HG03280 (cell line): ENCODE measurements at regions not wholly inside any gene's neighbourhood (a gene's known extent, or its start where the extent isn't known, plus 50 kb on each side); places are given as distances from the start of the nearest gene placed in this dataset.

Experiments
- ATAC-seq: cut with Tn5 transposase; IDR thresholded peaks from one replicate; pipeline ENCODE4 v1.9.1; 2021; ENCODE audit warnings: mild to moderate bottlenecking, moderate library complexity; ENCODE audit not compliant: unreplicated experiment

DNA sequence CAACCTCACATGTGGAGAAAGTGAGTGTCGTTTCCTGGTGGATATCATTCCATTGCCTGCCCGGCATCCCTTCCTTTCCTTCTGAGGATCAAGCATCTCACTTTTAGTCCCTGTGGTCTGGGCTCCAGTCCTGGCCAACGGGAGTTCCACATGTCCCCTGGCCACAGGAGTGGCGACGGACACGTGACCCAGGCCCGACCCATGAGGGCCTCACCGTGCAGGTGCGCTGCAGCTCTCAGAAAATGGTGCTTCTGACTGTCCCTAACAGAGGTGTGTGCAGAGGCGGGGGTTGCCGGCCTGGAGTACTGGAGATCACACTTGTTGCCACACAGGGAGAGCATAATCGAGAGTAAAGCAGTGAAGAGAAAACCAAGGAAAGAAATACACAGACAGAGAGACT, 476.9 kb upstream of the FRG1 start:
- ATAC-seq = no peak

DNA sequence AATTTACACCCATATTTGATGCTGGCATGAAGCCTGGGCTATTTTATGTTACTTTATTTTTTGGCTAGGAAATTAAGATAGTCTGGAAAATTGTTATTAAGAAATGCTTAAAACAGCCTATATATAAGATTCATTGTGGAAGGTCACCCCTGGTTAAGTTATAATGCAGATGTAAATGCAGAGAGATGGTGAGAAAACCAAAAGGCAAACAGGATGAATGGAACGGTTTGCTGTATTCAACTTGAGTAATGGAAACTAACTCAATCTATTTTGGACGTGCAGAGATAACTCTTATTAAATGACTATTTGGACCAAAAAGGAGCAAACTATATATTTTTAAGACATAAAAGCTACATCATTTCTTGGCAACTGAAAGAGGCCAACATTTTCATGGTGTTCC, 446.3 kb upstream of the FRG1 start:
- ATAC-seq = no peak

DNA sequence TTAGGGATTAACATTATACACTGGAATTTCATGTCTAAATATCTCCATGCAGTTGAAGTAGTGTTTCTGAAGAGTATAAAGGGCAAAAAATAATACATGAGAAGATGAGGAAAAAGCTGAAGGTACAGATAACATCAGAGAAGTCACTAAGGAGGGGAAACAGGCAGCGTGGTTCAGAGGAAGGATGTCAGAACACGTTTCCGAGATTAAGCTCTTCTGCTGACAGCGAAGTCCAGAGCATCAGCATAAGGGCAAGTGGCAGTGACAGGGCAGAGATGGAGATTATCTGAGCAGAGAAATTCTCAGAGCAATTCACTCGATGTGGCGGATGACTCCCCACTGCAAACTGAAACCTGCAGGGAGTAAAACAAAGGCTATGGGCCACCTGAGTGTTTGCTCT, 443.2 kb upstream of the FRG1 start:
- ATAC-seq = no peak

DNA sequence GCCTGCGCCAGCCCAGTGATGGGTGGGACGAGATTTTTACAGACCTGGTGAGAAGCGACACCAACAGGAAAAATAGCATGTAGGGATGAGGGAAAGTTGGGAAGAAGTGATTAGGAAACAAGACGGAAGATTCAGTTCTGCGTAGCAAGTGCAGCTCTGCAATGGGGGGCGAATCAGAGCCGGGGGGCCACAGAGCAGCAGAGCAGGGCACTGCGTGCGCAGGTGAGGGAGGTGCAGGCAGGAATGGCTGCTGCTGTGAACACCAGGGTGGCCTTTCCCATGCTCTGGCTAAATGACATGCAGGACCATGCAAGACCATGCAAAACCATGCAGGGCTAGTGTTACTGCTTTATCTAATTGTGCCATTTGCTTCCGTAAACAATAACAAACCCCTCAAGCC, 442.7 kb upstream of the FRG1 start:
- ATAC-seq = no peak

DNA sequence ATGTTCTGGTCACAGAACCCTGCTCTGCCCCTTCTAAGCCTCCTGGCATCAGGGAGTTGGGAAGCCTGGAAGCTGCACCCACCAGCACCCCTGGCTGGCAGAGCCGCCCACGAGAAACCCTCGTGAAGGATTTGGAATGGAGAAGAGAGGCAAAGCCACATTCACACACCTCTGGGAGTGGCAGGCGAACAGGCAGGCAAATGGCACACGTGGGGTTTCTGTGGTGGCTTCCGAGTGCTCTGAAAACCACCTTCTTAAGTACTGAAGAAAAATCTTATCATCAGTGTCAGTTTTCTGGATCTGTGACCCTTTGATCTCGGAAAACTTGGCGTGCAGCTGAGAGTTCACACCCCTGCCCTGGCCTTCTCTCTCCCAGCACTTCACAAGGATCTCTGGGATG, 442.2 kb upstream of the FRG1 start:
- ATAC-seq = no peak

DNA sequence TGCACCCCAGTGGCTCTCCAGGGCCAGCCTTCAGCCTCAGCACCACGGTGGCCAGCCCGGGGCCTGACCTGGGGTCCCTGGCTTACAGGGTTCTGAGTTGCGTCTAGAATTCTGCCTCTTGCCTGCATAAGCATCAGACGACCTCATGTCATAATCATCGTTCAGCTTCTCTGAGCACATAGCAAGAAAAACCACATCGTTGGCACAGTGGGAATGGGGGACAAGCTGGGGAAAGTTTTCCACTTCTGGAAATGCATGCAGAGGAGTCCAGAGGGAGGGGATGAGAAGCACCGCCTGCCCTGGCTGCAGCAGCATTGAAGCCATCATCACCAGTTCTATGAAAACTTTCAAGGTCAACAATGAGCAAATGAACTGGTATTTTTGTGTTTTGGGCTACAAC, 441.0 kb upstream of the FRG1 start:
- no peak for ATAC-seq

DNA sequence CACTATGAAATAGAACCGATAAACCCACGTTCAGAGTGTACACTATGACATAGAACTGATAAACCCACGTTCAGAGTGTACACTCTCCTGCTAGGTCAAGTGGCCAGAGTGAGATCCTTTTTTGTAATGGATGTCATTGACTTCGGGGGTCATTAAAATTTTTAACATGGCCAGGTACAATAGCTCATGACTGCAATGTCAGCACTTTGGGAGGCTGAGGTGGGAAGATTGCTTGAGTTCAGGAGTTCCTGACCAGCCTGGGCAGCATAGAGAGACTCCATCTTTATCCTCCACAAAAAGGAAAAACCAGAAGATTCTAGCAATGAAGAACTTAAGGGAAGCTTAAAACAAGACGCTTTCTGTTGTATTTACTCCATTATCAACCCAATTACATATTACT, 439.7 kb upstream of the FRG1 start:
- ATAC-seq = no peak

DNA sequence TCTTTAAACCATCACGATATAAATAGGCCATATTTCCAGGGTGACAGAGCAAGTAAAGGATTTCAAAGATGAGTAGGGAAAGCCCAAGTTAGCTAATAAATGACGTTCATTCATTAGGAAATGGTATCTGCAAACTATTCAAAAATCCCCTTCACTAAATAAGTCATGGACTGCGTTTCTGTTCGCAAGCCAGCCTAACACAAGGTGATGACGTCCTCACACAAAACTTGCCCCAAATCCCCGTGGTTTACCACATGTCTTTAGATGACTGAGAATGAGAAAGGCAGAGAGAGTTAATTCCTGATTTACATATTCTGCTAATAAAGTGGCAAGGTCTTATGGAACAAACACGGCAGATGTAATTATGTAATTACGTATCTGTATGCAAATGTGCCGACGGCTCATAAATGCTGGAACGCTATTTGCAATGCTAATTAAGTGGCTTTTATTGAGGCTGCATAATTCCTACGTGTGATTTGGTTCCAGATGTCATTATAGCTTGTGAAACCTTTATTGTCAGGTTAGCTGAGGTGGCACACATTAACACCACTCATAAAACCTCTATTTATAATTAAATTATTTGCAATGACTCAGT, 437.7 kb upstream of the FRG1 start:
- no peak for ATAC-seq

DNA sequence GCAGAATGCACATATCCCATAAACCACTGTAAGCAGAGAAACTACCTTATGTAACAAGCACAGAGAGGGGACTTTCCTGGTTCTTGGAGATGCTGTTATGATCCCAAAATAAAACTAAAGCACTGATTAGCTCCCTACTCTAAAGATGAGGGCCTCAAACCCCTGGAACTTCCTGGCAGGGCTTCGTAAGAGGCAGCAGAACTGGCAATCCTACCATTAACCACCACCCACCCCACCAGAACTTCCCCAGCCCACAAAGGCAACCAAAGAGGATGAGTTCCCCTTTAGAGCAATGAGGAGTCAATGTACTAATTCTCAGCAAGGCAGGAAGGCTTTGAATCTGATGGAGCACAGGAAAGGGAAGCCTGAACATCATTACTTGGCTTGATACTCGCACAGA, 436.5 kb upstream of the FRG1 start:
- no peak for ATAC-seq

DNA sequence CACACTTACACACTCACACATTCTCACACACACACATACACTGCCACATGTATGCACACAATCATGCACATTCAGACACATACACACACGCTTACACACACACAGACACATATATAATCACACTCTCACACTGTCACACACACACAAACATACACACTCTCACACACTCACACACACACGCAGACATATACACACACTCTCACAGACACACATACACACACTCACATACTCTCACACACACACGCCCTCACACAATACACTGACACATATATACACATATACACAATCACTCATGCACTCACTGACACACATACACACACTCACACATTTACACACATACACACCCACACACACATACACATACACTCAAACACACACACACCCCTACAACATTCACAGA, 435.3 kb upstream of the FRG1 start:
- no peak for ATAC-seq

DNA sequence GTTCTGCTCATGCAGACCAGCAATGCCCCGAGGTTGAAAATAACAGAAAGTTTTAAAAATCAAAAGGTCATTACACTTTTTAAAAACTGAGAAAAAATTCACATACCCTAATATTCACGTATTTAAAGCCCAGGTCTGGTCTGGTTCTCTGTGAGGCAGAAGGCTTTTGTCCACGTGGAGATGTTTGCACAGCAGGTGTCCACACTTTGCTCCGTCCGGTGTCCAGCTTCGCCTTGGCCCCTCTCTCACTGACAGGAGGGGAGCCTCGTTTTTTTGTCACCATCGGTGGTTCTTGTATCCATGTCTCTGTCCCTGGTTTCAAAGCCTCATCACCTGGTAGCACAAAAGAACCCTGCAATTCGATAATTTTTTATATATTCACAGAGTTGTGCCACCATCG, 434.6 kb upstream of the FRG1 start:
- no peak for ATAC-seq

DNA sequence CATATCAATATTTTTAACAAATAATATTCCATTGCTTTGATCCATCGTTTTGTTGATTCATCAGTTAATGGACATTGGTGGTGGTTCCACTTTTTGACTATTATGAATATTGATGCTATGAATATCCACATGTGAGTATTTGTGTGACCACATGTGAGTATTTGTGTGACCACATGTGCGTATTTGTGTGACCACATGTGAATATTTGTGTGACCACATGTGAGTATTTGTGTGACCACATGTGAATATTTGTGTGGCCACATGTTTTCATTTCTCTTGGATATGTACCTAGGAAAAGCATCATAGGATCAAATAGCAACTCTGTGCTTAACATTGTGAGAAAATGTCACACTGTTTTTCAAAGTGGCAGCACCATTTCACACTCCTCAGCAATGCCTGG, 433.6 kb upstream of the FRG1 start:
- no peak for ATAC-seq

DNA sequence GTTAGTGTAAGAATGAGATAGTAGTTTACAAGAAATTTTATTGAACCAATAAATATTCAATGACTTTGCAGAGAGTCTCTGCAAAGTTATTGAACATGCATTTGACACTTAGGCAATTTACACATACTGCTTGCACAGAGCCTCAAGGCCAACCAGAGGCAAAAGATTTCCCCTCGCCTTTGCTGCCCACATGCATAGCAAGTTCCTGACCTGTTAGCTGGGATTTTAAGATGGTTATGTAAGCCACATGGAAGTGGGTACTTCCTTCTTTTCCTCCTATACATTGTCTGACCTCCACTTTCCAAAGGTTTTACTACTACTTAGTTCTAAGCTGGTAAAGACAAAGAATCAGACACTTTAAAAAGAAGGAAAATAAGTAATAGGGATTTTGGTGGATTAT, 430.1 kb upstream of the FRG1 start:
- no peak for ATAC-seq

DNA sequence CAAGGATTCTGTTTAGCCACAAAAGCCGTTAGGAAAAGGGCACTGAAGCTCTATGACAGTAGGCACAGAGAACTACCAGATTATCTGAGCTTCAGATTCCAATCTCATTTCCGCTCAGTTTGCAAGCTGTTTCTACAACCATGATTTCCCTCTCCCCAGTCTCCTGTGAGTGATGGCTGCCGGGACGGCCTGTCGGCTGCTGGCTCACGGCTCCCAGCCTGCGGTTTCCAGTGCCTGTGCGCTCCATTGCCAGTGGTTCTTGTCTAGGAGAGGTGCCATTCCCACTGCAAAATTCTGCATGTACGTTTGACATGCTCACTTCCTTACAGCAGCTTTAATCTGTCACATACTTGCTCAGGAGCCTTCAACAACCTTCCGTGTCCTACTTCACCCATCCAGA, 429.1 kb upstream of the FRG1 start:
- no peak for ATAC-seq

DNA sequence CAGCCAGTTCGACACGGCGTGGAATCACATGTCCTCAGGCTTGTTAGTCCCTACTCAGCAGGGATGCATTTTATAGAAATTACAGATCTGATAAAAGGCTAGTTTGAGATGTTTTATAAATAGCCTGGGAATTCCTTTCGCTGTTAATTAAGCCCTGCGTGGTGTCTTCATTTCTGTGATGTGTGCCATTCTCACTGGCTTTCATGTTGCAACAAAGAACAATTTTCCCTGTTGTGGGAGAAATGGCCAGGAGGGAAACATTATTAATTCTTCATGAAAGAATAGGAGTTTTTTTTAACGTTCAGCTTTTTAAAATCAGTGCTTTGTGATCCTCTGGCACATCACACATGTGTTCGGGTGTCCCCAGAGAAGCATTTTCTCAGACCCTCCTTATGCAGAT, 427.3 kb upstream of the FRG1 start:
- no peak for ATAC-seq

DNA sequence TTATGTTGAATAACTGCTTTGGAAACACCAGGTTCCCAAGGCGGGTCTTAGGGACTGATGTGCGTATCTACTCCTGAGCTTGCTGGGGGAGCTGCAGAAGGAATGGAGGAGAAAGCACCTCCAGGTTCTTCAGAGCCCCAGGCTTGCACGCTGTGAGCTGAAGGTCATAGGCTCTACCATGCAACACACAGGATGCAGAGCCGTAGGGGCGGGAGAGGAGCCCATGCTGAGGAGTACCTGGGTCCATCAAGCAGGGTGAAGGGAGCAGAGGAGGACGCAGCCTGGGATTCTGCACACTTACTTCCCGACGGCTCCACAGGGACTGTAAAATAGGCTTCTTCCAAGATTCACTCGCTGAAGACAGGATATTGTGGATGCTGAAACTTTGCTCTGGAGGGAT, 426.5 kb upstream of the FRG1 start:
- no peak for ATAC-seq

DNA sequence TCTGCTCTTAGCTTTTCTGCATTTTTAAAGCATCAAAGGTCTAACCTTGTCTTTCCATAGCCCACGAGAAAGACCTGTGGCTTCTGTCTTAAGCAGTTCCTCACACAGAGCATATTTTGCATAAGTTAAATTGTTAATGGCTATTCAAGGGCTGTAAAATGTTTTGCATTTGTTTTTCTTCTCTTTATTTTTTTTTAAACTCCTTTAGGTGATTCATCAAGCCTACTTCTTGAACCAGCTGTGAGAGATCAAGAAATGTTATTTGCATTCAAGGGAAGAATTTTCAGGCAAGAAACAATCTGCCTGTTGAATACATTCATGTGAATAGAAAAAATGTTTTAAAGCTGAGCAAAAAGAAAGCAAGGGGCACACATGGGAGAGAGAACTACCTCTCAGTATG, 423.8 kb upstream of the FRG1 start:
- ATAC-seq = no peak

DNA sequence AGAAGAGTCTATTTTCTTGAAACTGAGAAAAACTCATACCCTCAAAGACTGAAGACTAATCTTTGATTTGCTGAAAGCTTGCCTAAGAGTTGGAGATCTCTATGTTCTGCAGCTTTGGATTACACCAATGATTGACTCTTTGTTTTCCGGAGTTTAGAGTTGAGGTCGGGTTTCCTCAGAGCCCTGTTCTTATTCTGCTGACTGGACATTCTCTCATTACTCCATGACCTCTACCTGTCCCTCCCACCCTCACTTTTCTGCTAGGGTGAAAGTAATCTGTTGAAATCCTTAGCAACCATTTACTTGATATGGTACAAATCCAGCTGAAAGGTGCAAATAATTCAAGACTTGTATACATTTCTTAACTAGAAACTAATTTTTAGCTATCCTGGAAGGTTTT, 421.5 kb upstream of the FRG1 start:
- no peak for ATAC-seq

DNA sequence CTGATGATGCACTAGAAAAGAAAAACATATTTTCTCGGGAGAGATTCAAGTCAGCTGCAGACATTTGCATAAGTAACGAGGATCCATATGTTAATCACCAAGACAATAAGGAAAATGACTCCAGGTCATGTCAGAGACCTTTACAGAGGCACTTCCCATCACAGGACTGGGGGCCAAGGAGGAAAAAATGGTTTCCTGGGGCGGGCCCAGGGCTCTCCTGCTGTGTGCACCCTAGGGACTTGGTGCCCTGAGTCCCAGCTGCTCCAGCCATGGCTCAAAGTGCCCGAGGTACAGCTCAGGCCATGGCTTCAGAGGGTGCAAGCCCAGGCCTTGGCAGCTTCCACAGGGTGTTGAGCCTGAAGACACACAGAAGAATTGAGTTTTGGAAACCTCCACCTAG, 415.4 kb upstream of the FRG1 start:
- no peak for ATAC-seq

DNA sequence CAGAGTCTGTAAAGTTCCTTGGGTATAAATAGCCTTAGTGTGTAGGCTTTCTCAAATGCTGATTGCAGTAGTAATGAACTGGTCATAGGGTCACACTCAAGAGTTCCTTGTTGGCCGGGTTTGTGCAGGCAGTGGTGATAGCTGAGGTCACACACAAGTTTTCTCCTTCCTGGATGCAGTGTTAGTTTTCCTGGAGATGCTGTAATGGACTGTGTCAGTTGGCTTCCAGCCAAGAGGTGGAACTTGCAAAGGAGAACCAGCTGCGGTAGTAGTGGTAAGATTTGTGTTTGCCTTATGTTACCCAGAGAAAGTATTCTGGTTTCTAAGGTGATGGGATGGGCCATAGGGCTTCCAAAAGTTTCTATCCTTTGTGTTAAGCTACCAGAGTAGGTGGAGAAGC, 409.8 kb upstream of the FRG1 start:
- ATAC-seq = no peak

DNA sequence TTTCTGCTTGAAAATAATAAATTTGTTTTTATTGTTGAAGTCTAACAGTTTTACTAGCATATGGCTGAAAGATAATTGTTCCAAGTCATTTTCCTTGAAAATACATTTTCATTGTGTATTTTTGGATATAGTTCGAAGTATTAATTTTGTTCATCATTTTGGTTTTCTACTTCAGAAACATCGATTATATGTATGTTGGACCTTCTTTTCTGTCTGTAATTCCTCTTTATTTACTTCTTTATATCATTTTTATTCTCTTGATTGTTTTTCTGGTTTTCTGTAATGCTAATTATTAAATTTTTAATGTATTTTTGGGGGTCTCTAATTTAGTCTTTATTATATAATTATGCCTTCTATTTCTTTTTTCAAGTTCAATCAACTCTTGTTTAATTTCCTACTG, 407.1 kb upstream of the FRG1 start:
- no peak for ATAC-seq

DNA sequence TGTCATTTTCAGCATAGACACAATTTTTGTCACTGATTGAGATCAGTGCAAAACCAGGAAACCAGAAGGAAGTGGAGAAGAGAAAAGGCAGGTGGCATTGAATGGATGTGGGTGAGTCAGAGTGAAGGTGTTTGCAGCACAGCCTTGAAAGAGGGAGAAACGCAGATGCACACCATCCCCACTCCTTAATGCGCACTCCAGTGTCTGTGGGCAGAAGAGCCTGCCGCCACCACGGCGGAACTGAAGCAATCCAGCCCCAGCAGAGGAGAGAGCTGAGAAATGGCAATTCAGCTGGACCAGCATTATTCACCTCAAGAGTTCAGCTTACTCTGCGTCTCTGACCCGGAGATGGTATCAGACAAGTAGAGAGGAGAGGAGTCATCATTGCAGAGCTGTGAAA, 393.1 kb upstream of the FRG1 start:
- ATAC-seq = no peak

DNA sequence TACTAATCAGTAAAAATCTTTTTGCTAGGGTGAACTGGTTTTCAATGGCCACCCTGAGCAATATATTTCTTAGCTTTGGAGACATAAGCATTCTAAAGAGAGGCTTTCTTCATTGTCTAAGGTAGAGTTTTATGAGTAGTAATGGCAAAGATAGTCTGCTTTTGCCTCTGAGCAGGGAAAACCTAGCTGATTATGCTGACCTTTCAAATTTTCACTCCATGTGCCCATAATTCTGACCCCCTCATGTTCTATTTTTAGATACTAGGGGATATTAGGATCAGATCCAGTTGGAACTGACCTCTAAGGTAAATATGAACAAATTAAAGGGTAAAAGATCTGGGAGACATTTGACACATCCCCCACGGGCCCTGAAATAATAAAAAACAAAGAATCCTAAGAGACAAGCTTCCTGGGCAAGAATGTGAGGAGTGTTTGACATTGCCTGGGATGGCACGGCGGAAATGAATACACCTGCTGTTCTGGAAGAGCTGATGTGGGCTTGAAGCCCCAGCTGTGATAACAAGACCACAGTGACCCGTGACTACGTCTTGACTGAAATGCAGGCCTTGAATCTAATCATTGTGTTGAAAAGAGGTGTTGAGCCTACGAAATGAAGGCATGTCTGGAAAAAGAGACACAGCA, 392.1 kb upstream of the FRG1 start:
- ATAC-seq = no peak
